ENCODE measurements at regions not wholly inside any gene's neighbourhood (a gene's known extent, or its start where the extent isn't known, plus 50 kb on each side); places are given as distances from the start of the nearest gene placed in this dataset.

DNA sequence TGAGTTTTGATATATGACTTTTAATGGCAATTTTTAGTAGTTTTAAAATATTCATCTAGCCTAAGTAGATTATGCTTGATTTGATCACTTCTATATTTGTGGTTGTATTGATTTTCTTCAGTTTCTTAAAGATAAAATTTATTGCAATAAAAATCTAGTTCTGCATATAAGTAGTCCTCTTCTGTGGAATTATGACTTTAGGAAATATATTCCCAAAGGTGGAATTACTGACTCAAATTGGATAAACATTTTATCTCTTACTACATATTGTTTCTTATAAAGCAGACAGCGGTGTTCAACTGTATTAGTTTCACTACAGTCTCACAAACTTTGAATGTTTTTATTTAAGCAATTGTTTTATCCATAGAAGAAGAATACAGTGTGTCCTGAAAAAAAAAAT is 883.0 kb upstream of the SEMA6A start:
- H3K79me2 ChIP-seq (ENCODE audit: control insufficient read depth, insufficient read depth, low read length), result no peaks in the 10 kb centered on the region
- no peaks in the 10 kb centered on the region for H3K9me3 ChIP-seq (ENCODE audit: control insufficient read depth, low read depth, low read length)
- FAIRE-seq, result no peak
- H3K4me3 ChIP-seq (ENCODE audit: control insufficient read depth in 2 of 3, extremely low read depth in 1 of 3, insufficient read depth in 2 of 3, low read depth in 1 of 3, low read length in 3 of 3), result no peak overlapping the region
- no peaks in the 10 kb centered on the region for H3K4me1 ChIP-seq (ENCODE audit: control insufficient read depth, extremely low read depth, insufficient read depth, low read length)
- H3K36me3 ChIP-seq (ENCODE audit: control insufficient read depth in 2 of 2, extremely low read depth in 1 of 2, insufficient read depth in 2 of 2, low read length in 2 of 2), result no peaks in the 10 kb centered on the region
- dilution Hi-C loops (cut with MboI; ENCODE audit: extremely low pct_ligation_motif_present, low sequenced_read_pairs), result no loop called here
- H4K20me1 ChIP-seq (ENCODE audit: control insufficient read depth, extremely low read depth, insufficient read depth, low read length), result no peaks in the 10 kb centered on the region
- no peaks in the 10 kb centered on the region for H3K9me1 ChIP-seq (ENCODE audit: control insufficient read depth, extremely low read depth, insufficient read depth, low read length)
- no peak overlapping the region for H2AFZ ChIP-seq (ENCODE audit: control insufficient read depth, low read length)
- H3K4me2 ChIP-seq (ENCODE audit: control insufficient read depth, extremely low read depth, insufficient read depth, low read depth, low read length), result no peak overlapping the region
- no peaks in the 10 kb centered on the region for H3K27me3 ChIP-seq (ENCODE audit: control insufficient read depth, extremely low read depth, insufficient read depth, low read length)
- no peak for DNase-seq (ENCODE audit: low read depth, low spot score)
- no peak overlapping the region for H3K27ac ChIP-seq (ENCODE audit: control insufficient read depth, insufficient read depth, low read length)
- TF ChIP-seq, protein P1, sequence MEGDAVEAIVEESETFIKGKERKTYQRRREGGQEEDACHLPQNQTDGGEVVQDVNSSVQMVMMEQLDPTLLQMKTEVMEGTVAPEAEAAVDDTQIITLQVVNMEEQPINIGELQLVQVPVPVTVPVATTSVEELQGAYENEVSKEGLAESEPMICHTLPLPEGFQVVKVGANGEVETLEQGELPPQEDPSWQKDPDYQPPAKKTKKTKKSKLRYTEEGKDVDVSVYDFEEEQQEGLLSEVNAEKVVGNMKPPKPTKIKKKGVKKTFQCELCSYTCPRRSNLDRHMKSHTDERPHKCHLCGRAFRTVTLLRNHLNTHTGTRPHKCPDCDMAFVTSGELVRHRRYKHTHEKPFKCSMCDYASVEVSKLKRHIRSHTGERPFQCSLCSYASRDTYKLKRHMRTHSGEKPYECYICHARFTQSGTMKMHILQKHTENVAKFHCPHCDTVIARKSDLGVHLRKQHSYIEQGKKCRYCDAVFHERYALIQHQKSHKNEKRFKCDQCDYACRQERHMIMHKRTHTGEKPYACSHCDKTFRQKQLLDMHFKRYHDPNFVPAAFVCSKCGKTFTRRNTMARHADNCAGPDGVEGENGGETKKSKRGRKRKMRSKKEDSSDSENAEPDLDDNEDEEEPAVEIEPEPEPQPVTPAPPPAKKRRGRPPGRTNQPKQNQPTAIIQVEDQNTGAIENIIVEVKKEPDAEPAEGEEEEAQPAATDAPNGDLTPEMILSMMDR (optimal IDR thresholded peaks at IDR 0.05 in 1 of 3, IDR thresholded peaks at IDR 0.05 in 1 of 3, conservative IDR thresholded peaks at IDR 0.05 in 1 of 3; ENCODE audit: extremely low read depth in 1 of 3, insufficient read depth in 2 of 3, low read length in 3 of 3), result no peak
- TF ChIP-seq EZH2 (IDR thresholded peaks at IDR 0.05; ENCODE audit: low read length), result no peak
- no peak overlapping the region for H3K9ac ChIP-seq (ENCODE audit: control insufficient read depth, extremely low read depth, insufficient read depth, low read length)

DNA sequence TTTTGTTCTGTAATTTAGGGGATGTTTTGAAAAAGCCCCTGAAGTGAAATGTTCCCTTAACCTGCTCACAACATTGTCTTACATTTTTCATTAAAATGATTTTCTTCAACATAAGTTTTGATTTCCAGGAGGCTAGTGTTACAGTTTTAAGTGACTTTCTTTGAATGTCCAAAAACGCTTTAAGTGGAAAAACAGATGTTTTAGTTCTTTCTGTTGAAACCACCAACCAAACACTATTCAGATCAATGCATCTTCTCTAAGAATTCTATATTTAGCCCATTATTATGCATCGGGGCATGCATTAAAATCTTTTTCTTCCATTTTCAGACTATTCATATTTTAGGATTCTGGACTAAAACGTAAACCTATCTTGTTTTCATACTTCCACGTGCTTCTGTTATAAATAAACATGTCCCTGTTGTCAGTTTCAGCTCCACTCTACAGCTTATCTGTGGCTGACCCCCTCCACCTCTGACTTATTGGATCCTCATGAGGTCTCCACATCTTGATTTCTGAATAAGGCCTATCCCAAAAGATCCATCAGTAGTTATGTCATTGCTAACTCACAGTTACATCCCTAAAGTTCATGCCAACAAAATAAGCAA is 882.3 kb upstream of the SEMA6A start:
- no peak overlapping the region for H2AFZ ChIP-seq (ENCODE audit: control insufficient read depth, low read length)
- no peaks in the 10 kb centered on the region for H3K79me2 ChIP-seq (ENCODE audit: control insufficient read depth, insufficient read depth, low read length)
- H4K20me1 ChIP-seq (ENCODE audit: control insufficient read depth, extremely low read depth, insufficient read depth, low read length), result no peaks in the 10 kb centered on the region
- no peaks in the 10 kb centered on the region for H3K27me3 ChIP-seq (ENCODE audit: control insufficient read depth, extremely low read depth, insufficient read depth, low read length)
- dilution Hi-C loops (cut with MboI; ENCODE audit: extremely low pct_ligation_motif_present, low sequenced_read_pairs), result no loop called here
- DNase-seq (ENCODE audit: low read depth, low spot score), result no peak
- H3K9me1 ChIP-seq (ENCODE audit: control insufficient read depth, extremely low read depth, insufficient read depth, low read length), result no peaks in the 10 kb centered on the region
- H3K4me2 ChIP-seq (ENCODE audit: control insufficient read depth, extremely low read depth, insufficient read depth, low read depth, low read length), result no peak overlapping the region
- H3K36me3 ChIP-seq (ENCODE audit: control insufficient read depth in 2 of 2, extremely low read depth in 1 of 2, insufficient read depth in 2 of 2, low read length in 2 of 2), result no peaks in the 10 kb centered on the region
- FAIRE-seq, result no peak
- H3K27ac ChIP-seq (ENCODE audit: control insufficient read depth, insufficient read depth, low read length), result no peak overlapping the region
- no peak overlapping the region for H3K9ac ChIP-seq (ENCODE audit: control insufficient read depth, extremely low read depth, insufficient read depth, low read length)
- H3K4me3 ChIP-seq (ENCODE audit: control insufficient read depth in 2 of 3, extremely low read depth in 1 of 3, insufficient read depth in 2 of 3, low read depth in 1 of 3, low read length in 3 of 3), result no peak overlapping the region
- no peaks in the 10 kb centered on the region for H3K4me1 ChIP-seq (ENCODE audit: control insufficient read depth, extremely low read depth, insufficient read depth, low read length)
- H3K9me3 ChIP-seq (ENCODE audit: control insufficient read depth, low read depth, low read length), result no peaks in the 10 kb centered on the region
- no peak for TF ChIP-seq EZH2 (IDR thresholded peaks at IDR 0.05; ENCODE audit: low read length)
- TF ChIP-seq, protein P1 (optimal IDR thresholded peaks at IDR 0.05 in 1 of 3, IDR thresholded peaks at IDR 0.05 in 1 of 3, conservative IDR thresholded peaks at IDR 0.05 in 1 of 3; ENCODE audit: extremely low read depth in 1 of 3, insufficient read depth in 2 of 3, low read length in 3 of 3), result no peak

Measured in keratinocyte (primary cell).